ENCODE measurements at regions not wholly inside any gene's neighbourhood (a gene's known extent, or its start where the extent isn't known, plus 50 kb on each side); places are given as distances from the start of the nearest gene placed in this dataset.

GRCh38 chrX:112266136-112266535, 183.6 kb upstream of the TRPC5 start:
- Histone ChIP-seq H4K8ac (ENCODE audit: low read length) (no peak overlapping the region), H2BK12ac (ENCODE audit: low read length in 2 of 2) (no peak overlapping the region), H3K9ac (ENCODE audit: low read length) (no peak overlapping the region), H2BK15ac (ENCODE audit: low read depth, poor library complexity, severe bottlenecking) (no peak overlapping the region), H3K36me3 (ENCODE audit: control insufficient read depth in 1 of 2, insufficient read depth in 2 of 2, low read depth in 1 of 2, low read length in 2 of 2) (no peaks in the 10 kb centered on the region), H2AFZ (ENCODE audit: low read depth, low read length) (no peak overlapping the region), H3K4me2 (ENCODE audit: low read length, poor library complexity, severe bottlenecking) (no peak overlapping the region), H2AK5ac (ENCODE audit: low read length, severe bottlenecking) (no peak overlapping the region), H3K4me3 (ENCODE audit: insufficient read depth in 1 of 2, low read depth in 1 of 2, low read length in 2 of 2) (no peak overlapping the region), H2BK5ac (ENCODE audit: low read depth, low read length, poor library complexity, severe bottlenecking) (no peak overlapping the region), H4K91ac (ENCODE audit: low read length) (no peak overlapping the region), H3K14ac (ENCODE audit: low read length in 2 of 2) (no peak overlapping the region), H3K79me1 (replicated peaks; ENCODE audit: low read length, poor library complexity, severe bottlenecking) (no peaks in the 10 kb centered on the region), H3K27ac (ENCODE audit: low read length, poor library complexity, severe bottlenecking) (no peak overlapping the region), H3K18ac (ENCODE audit: low read depth in 1 of 2, low read length in 2 of 2) (no peak overlapping the region), H2BK120ac (ENCODE audit: low read depth, low read length) (no peak overlapping the region), H3K4ac (ENCODE audit: low read depth in 1 of 2, low read length in 2 of 2) (no peak overlapping the region), H3K9me3 (ENCODE audit: control insufficient read depth, low read length) (no peaks in the 10 kb centered on the region), H3K4me1 (ENCODE audit: control insufficient read depth, insufficient read depth, low read depth, low read length) (no peaks in the 10 kb centered on the region), H3K27me3 (ENCODE audit: control insufficient read depth in 1 of 2, insufficient read depth in 1 of 2, low read length in 2 of 2) (peaks cover 0 to 13% of the 10 kb centered on the region in 2 experiments), H3K23ac (ENCODE audit: low read length in 2 of 2) (no peak overlapping the region)
- WGBS, result no CpG with 5 or more reads among the region's 2 CpGs
- DNase-seq, result no peak

GRCh38 chrX:112259375-112259774, 176.8 kb upstream of the TRPC5 start:
- Histone ChIP-seq H3K23ac (ENCODE audit: low read length in 2 of 2) (no peak overlapping the region), H2BK15ac (ENCODE audit: low read depth, poor library complexity, severe bottlenecking) (no peak overlapping the region), H2BK12ac (ENCODE audit: low read length in 2 of 2) (no peak overlapping the region), H3K27me3 (ENCODE audit: control insufficient read depth in 1 of 2, insufficient read depth in 1 of 2, low read length in 2 of 2) (peaks cover 0 to 4% of the 10 kb centered on the region in 2 experiments), H3K79me1 (replicated peaks; ENCODE audit: low read length, poor library complexity, severe bottlenecking) (no peaks in the 10 kb centered on the region), H3K4ac (ENCODE audit: low read depth in 1 of 2, low read length in 2 of 2) (no peak overlapping the region), H3K4me3 (ENCODE audit: insufficient read depth in 1 of 2, low read depth in 1 of 2, low read length in 2 of 2) (no peak overlapping the region), H2AFZ (ENCODE audit: low read depth, low read length) (no peak overlapping the region), H2AK5ac (ENCODE audit: low read length, severe bottlenecking) (no peak overlapping the region), H2BK5ac (ENCODE audit: low read depth, low read length, poor library complexity, severe bottlenecking) (no peak overlapping the region), H3K27ac (ENCODE audit: low read length, poor library complexity, severe bottlenecking) (no peak overlapping the region), H3K18ac (ENCODE audit: low read depth in 1 of 2, low read length in 2 of 2) (no peak overlapping the region), H4K8ac (ENCODE audit: low read length) (no peak overlapping the region), H3K4me2 (ENCODE audit: low read length, poor library complexity, severe bottlenecking) (no peak overlapping the region), H3K9me3 (ENCODE audit: control insufficient read depth, low read length) (no peaks in the 10 kb centered on the region), H4K91ac (ENCODE audit: low read length) (no peak overlapping the region), H3K36me3 (ENCODE audit: control insufficient read depth in 1 of 2, insufficient read depth in 2 of 2, low read depth in 1 of 2, low read length in 2 of 2) (no peaks in the 10 kb centered on the region), H2BK120ac (ENCODE audit: low read depth, low read length) (no peak overlapping the region), H3K9ac (ENCODE audit: low read length) (no peak overlapping the region), H3K4me1 (ENCODE audit: control insufficient read depth, insufficient read depth, low read depth, low read length) (no peaks in the 10 kb centered on the region), H3K14ac (ENCODE audit: low read length in 2 of 2) (no peak overlapping the region)
- no CpG with 5 or more reads among the region's 3 CpGs for WGBS
- DNase-seq, result no peak

- no peak for DNase-seq
- Histone ChIP-seq H3K36me3 (ENCODE audit: control insufficient read depth in 1 of 2, insufficient read depth in 2 of 2, low read depth in 1 of 2, low read length in 2 of 2) (no peaks in the 10 kb centered on the region), H4K91ac (ENCODE audit: low read length) (no peak overlapping the region), H3K23ac (ENCODE audit: low read length in 2 of 2) (no peak overlapping the region), H4K8ac (ENCODE audit: low read length) (no peak overlapping the region), H3K9me3 (ENCODE audit: control insufficient read depth, low read length) (no peaks in the 10 kb centered on the region), H3K4ac (ENCODE audit: low read depth in 1 of 2, low read length in 2 of 2) (no peak overlapping the region), H3K79me1 (replicated peaks; ENCODE audit: low read length, poor library complexity, severe bottlenecking) (no peaks in the 10 kb centered on the region), H3K4me1 (ENCODE audit: control insufficient read depth, insufficient read depth, low read depth, low read length) (no peaks in the 10 kb centered on the region), H2BK12ac (ENCODE audit: low read length in 2 of 2) (no peak overlapping the region), H3K4me3 (ENCODE audit: insufficient read depth in 1 of 2, low read depth in 1 of 2, low read length in 2 of 2) (no peak overlapping the region), H3K27ac (ENCODE audit: low read length, poor library complexity, severe bottlenecking) (no peak overlapping the region), H2BK15ac (ENCODE audit: low read depth, poor library complexity, severe bottlenecking) (no peak overlapping the region), H3K14ac (ENCODE audit: low read length in 2 of 2) (no peak overlapping the region), H3K18ac (ENCODE audit: low read depth in 1 of 2, low read length in 2 of 2) (no peak overlapping the region), H3K27me3 (ENCODE audit: control insufficient read depth in 1 of 2, insufficient read depth in 1 of 2, low read length in 2 of 2) (peaks cover 0 to 9% of the 10 kb centered on the region in 2 experiments), H2AFZ (ENCODE audit: low read depth, low read length) (no peak overlapping the region), H2BK5ac (ENCODE audit: low read depth, low read length, poor library complexity, severe bottlenecking) (no peak overlapping the region), H2AK5ac (ENCODE audit: low read length, severe bottlenecking) (no peak overlapping the region), H3K4me2 (ENCODE audit: low read length, poor library complexity, severe bottlenecking) (no peak overlapping the region), H3K9ac (ENCODE audit: low read length) (no peak overlapping the region), H2BK120ac (ENCODE audit: low read depth, low read length) (no peak overlapping the region)
- WGBS, result 73% methylated on average over 1 of the region's 2 CpGs
Observed at GRCh38 chrX:112254896-112255295, 172.3 kb upstream of the TRPC5 start.

- Histone ChIP-seq H3K4me2 (ENCODE audit: low read length, poor library complexity, severe bottlenecking) (no peak overlapping the region), H3K4ac (ENCODE audit: low read depth in 1 of 2, low read length in 2 of 2) (no peak overlapping the region), H3K18ac (ENCODE audit: low read depth in 1 of 2, low read length in 2 of 2) (no peak overlapping the region), H2AFZ (ENCODE audit: low read depth, low read length) (no peak overlapping the region), H3K9me3 (ENCODE audit: control insufficient read depth, low read length) (peaks cover 4% of the 10 kb centered on the region), H3K36me3 (ENCODE audit: control insufficient read depth in 1 of 2, insufficient read depth in 2 of 2, low read depth in 1 of 2, low read length in 2 of 2) (no peaks in the 10 kb centered on the region), H2BK120ac (ENCODE audit: low read depth, low read length) (no peak overlapping the region), H2AK5ac (ENCODE audit: low read length, severe bottlenecking) (no peak overlapping the region), H4K91ac (ENCODE audit: low read length) (no peak overlapping the region), H3K4me1 (ENCODE audit: control insufficient read depth, insufficient read depth, low read depth, low read length) (no peaks in the 10 kb centered on the region), H3K27me3 (ENCODE audit: control insufficient read depth in 1 of 2, insufficient read depth in 1 of 2, low read length in 2 of 2) (peaks cover 0 to 4% of the 10 kb centered on the region in 2 experiments), H4K8ac (ENCODE audit: low read length) (no peak overlapping the region), H3K27ac (ENCODE audit: low read length, poor library complexity, severe bottlenecking) (no peak overlapping the region), H3K9ac (ENCODE audit: low read length) (no peak overlapping the region), H3K79me1 (replicated peaks; ENCODE audit: low read length, poor library complexity, severe bottlenecking) (no peaks in the 10 kb centered on the region), H3K14ac (ENCODE audit: low read length in 2 of 2) (no peak overlapping the region), H2BK12ac (ENCODE audit: low read length in 2 of 2) (no peak overlapping the region), H3K4me3 (ENCODE audit: insufficient read depth in 1 of 2, low read depth in 1 of 2, low read length in 2 of 2) (no peak overlapping the region), H2BK5ac (ENCODE audit: low read depth, low read length, poor library complexity, severe bottlenecking) (no peak overlapping the region), H3K23ac (ENCODE audit: low read length in 2 of 2) (no peak overlapping the region), H2BK15ac (ENCODE audit: low read depth, poor library complexity, severe bottlenecking) (no peak overlapping the region)
- no CpG with 5 or more reads among the region's 1 CpG for WGBS
- DNase-seq, result no peak
Observed at GRCh38 chrX:112247714-112248113, 165.1 kb upstream of the TRPC5 start.
